GM18870 (cell line): ENCODE measurements at regions not wholly inside any gene's neighbourhood (a gene's known extent, or its start where the extent isn't known, plus 50 kb on each side); places are given as distances from the start of the nearest gene placed in this dataset.

Source experiments
- ATAC-seq: cut with Tn5 transposase; IDR thresholded peaks from one replicate; pipeline ENCODE4 v1.9.1; 2021; ENCODE audit warnings: moderate library complexity; ENCODE audit not compliant: unreplicated experiment

DNA sequence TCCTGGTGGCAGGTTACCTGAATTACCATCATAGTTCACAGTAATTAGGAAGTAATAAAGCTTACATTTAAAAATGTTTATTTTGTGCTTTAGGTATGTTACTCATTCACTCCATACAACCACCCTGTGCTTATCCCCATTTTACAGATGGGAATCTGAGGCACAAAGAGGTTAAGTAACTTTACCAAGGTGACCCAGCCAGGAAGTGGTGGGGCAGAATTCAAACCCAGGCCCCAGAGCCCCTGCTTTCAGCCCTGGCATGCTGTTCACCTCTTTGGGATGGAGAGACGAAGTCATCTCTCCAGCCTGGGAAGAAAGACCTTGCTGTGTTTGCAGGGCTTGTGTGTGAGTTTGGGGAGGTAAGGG is 285.6 kb upstream of the TPM1 start:
- no peak for ATAC-seq

DNA sequence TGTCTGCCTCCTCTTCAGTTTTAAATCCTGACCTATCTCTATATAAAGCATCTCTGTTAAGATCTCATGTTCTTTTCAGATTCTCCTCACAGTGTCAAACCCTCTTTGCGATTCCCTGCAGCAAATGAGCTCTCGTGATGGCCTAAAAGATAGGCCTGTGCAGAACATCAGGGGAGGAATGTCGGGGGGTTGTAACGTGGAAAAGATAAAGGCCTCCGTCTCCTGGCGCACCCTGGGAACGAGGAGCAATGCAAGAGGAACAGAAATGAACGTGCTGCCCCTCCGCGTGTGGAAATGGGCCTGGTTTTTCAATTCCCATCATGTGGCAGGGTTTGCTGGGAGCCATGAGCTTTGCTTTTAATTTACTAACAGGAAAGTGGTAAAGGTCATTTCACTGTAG is 285.0 kb upstream of the TPM1 start:
- no peak for ATAC-seq

DNA sequence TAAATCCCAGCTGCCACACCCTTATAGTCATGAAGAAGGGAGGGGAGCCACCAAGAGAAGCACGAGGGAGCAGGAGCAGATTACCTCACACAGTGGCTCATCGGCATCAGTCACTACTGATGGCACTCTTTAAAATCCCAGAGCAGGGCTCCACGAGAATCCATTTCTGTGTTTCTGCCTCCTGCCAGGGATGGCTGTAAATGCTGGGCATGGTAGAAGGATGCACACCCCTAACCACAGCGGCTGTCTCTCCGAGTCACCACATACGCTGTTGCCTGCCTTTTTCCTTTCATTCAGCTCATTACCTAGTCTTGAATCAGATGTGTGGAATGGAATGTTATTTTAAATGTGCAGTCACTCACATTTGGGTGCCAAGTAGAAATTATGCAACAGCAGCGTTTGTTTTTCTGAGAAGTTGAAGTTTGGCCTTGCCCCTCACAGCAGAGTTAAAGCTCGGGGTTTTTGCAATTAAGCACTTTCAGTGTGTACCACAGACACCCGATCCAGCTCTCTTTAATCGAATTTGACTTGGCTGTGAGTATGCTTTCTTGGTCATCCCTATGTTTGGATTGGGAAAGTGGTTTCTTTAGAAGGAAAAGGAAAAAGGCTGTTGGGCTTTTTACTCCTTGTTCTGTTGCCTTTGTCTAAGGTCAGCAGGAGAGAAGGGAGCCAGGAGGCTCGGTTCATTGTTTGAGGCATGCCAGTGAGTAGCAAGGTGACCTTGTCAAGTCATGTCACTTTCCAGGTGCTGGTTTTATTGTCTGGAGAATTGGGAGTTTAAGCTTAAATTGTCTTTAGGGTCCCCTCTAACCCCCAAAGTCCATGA is 284.2 kb upstream of the TPM1 start:
- ATAC-seq = no peak

DNA sequence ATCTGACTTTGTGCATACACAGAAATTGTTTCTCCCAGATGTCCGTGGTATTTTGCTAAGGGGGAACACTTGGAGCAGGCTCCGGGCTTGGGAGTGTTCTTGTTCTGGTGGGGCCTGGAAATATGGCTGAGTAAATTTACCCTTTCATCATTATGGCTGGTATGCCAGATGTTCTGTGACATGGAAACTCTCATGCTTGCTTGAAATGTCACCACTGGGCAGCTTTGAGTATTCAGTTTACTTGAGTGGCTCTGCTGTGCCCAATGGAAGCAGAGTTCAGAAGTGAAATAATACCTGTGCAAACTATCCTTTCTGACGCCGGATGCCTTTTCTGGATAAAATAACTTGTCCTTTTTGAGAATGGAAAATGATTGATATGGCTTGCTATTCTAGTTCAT is 283.6 kb upstream of the TPM1 start:
- no peak for ATAC-seq

DNA sequence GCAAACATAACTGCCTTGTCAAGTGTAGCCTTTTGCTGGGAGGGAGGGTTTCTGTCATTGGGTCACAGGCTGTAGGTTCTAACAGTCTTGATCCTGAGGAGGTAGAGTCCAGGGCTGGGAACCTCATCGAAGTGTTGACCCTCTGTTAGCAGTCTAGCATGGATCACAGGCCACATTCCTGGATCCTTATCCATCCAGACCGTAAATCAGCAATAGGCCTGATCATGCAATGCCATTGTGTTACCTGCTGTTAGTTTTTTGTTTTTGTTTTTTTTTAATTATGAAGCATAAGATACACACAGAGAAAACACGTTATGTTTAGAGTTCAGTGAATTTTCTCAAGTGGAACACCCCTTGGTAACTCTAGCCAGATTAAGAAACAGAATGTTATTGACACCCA is 282.0 kb upstream of the TPM1 start:
- no peak for ATAC-seq

DNA sequence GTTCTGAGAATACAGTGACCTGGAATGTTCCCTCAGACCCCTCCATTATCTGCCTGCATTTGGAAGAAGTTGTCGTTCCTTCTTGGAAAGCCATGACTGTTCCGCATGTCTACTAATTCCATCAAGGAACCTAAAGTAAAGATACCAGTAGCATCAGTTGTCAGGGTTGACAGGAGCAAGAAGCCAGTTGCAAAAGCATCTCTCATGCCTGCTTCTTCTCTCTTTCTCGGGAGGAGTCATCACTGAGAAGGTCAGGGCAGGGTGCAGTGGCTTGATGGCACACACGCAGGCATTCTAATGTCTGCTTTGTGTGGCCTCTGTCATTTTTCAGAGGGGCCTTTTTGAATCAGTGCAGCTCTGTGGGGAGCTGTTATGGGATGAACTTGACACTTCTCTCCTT is 276.6 kb upstream of the TPM1 start:
- ATAC-seq = no peak

DNA sequence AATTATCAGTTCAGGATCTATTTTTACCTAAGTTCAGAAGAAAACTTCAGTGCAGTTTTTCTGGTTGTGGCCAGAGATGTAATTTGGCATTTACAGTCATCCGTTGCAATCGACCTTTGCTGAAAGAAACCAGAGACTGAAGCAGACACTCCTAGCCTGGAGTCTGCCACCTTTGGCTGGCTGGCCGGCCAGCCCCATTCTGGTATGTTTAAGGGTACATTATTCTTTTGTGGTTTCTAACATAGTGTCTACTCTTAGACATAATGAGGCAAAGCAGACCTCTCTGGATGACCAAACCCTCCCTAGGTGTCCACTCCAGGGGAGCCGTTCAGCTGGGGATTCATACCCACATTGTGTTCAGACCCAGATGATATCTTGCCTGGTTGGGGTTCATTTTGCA is 275.9 kb upstream of the TPM1 start:
- no peak for ATAC-seq

DNA sequence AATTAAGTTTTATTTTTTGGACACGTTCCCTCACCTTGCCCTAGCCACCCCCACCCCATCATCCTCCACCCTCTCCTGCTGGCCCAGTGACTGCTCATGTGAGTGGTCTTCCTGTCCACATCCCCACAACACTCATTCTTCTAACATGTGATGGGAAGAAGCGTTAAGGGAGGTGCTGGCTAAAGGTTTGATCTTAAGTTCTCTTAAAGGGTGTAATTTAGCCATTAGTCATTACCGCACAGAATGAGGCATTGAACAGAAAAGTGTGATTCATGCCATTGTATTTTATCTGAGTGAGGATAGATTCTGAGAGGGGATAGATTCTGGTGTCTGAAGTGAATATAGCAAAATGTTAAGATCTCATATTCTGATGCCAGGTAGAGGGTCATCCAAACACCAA is 272.9 kb upstream of the TPM1 start:
- ATAC-seq = no peak

DNA sequence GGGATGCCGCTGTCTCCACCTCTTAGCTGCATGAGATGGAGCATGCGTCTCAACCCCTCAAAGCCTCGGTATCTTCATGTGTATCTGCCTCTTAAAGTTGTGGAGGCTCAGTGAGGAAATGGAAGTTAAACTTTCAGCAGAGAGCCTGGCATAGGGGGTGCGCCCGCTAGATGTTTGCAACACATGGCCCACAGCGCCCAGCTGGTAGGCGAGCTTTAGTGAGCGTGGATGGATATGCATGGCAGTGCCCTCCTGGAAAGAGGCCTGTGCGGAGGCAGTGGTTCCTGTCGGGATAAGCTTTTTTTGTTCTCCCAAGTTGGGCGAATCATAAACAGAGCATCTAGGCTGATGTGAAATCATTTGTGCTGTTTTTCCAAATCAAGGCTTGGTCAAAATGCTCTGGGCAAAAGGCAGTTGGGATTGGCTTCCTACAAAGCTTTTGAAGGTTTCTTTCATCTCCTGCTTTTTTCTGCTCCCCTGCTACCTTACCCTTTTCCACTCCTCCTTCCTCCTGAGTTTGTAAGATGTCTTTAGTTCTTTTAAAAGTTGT is 272.4 kb upstream of the TPM1 start:
- ATAC-seq = no peak

DNA sequence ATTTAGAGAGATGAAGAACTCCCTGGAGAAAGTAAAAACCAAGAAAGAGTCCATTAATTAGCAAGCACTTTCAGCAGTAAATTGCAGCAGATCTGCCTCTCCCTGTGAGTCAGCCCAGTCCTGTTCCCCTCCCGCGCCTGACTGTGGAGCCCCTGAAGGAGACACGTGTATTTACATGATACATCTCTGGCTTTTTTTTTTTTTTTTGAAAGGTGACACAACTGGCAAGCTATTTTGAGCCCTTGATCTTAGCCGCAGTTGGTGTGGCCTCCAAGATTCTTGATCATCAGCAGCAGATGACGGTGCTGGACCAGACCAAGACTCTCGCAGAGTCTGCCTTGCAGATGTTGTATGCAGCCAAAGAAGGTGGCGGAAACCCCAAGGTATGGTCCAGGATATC is 271.8 kb upstream of the TPM1 start:
- ATAC-seq = no peak

DNA sequence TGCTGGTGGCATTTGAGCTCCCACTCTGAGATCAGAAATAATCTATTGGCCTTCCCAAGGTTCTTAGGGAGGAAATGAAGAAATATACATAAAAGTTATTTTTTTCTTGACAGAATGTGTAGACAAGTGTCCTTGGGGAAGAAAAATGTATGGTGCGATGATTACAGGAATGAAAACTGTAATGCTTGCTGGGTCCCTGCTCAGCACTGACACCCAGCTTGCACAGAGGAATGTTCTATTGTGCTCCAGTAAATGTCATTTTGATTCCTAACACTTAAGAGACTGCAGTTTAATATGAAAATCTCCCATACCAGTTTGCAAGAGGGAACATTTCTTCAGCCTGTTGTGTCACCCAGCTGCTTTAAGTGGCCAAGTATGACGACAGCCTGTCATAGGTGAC is 271.3 kb upstream of the TPM1 start:
- ATAC-seq = no peak

DNA sequence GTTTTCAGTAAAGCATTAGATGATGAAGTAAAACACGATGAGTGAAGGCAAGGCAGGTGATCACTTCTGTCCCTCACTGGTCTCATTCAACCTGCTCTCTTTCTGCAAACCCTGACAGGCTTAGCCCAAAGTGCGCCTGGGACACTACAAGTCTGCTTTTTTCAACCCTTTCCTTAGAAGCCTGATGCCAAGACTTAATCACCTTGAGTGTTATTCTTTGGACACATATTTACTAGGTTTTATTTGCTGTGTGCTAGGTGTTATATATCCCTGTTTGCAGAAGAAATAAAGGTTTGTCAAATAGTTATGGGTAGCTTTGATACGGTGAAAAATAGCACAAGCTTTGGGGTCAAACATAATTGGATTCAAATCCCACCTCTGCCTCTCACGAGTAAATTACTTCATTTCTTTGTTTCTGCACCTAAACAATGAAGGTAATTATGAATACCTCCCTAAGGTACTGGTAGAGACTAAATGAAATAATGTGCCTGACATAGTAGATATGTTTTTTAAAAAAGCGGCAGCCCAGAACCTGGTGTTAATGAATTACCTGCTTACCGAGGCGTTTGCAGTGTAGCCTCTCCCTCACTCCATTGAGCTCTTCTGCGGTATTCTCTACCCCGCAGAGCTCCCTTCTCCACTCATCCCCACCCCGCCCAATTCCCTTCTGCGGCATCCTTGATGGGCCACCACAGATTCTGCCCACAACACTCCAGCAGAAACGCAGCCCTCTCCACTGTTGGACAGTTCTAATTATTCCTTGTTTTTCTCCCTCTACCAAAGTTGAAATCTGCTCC is 269.0 kb upstream of the TPM1 start:
- ATAC-seq = no peak

DNA sequence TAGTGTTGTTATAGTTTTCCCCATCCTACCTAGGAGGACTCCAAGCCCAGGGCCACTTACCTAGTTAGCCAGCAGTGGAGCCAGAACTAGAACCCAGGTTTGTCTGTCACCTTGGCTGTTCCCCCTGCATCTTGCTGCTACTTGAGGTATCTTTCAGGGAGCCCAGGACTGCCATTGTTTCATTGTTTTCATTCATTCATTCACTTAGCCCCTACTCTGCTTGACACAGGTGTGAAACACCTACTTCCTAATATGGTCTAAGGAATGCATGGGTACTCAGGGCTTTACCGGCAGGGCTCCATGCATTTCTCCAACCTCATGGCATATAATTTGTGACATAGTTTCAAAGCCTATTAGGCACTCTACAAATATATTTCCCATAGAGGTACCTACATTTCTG is 266.6 kb upstream of the TPM1 start:
- ATAC-seq = no peak

DNA sequence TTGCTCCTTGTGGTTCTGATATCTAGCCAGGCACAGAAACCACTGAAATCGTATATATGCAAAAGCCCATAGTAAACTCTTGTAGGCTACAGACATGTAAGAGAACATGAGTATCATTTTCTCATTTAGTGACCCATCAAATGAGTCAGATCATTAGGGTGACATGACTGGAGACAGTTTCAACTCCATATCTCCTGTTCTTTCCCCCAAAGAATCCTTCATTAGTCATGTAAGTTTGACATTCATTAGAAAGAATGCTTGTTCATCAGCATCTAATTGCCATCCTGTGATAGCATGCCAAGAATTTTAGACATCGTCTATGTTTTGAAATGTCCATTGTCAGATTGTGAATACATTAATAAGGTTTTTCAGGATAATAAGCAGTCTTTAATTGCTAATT is 264.9 kb upstream of the TPM1 start:
- no peak for ATAC-seq

DNA sequence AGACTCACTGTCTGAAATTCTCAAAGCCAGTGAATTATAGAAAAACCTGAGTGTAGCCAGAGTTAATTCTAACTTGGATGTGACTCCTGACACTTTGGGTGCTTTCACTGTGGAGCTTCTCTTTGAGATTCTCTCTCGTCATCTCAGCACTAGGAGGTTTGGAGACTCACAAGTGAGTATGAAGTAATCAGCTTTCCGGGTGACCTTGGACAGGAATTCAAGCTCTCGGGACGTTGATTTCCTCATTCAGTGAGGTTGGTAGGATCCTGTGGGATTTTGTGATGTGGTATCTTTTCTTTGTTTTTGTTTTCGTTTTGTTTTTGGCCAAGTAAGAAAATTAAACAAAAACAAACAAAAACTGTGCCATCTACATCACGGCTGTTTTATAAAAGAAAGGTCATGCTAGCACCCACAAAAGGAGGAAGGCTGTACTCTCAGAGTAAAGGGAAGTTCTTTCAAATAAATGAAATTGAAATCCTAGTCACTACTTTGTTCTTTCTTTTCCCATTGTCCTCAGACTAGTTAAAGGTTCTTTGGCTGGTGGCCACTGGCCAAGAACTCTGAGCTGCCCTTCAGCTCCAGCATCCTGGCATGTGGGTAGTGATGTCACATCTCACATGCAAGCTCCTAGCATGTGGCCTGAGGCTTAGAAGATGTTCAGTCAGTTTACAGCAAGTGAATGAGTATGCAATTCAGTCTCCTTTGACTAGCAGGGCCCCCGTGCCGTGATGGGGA is 263.3 kb upstream of the TPM1 start:
- no peak for ATAC-seq

DNA sequence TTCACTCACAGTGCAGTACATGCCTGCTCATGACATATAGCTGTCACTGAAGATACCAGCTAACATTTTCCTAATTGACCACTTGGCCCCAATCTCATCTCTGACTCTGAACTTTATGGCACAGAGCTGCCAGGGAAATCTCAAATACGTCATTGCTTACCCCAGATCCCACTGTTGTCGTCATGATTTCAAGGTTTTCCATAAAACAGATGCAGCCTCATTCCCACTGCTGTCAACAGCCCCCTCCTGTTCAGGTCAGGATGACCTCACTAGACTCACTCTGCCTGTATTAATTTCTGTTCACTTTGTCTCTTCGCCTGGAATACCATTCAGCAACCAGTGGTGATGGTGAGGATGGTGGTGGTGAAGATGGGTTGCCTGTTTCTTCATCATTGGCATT is 262.6 kb upstream of the TPM1 start:
- no peak for ATAC-seq

DNA sequence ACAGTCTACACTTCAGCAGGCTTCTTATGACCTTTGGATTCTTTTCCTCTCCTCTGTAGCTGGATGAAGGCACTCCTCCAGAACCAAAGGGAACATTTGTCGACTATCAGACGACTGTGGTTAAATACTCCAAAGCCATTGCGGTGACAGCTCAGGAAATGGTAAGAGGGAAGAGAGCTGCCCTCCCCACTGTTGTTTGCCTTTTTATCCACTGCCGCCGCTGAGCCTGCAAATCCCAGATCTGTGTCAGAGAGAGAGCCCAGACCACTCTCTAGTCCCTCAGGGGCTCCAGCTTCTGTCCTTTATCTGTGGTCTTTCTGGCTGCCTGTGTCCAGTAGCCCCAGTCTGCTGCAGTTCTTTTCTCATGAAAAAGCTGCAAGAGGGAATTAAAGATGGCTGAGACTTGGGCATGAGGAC is 261.5 kb upstream of the TPM1 start:
- ATAC-seq = no peak

DNA sequence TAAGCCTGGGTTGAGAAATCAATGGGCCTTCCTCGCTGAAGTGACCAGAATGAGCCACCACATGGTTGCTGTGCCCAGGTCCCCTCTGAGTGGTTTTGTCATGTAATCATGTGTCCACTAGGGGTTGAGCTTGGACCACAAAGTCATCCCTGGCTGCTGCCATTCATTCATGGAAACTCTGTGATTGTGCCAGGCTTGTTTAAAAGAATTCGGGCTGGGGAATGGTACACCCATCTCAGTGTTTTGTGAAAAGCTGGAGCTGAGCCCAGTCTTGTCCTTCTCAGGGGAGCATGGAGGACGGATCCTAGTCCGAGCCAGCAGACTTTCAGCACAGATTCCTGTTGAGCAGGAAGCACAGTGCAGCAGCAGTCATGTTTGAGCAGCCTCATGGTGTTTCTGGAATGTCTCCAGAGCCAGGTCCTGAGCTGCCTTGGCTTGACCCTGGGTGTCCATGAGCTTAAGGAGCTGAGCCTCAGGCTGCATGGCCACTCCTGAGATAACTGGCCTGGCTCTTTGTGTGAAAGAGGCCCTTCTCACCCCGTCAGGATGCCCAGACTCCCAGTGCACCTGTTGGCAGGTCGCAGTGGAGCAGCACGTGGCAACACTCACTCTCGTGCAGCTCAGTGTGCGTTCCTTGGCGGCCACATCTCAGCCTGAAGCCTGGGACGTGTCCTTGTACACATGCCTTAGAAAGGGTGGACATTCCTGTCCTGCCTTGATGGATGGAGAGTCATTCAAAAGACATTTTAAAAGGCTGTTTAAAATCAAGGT is 260.3 kb upstream of the TPM1 start:
- ATAC-seq = no peak

DNA sequence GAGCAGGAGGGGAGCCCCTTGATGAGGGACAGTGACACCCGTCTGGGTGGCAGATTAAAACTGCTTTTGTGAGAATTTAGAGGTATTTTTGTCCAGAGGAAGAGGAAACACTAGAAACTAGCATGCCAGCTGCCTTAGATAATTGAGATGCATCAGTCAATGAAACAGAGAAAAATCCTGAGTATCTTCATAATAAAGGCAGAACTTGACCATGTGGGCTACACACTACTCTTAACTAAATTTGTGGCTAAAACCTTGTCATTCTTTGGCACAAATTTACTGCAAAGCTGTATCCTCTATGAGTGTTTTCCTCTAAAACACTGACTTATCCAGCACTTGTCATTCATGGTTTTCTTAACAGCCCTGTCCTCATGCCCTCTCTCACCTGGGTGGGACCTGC is 259.7 kb upstream of the TPM1 start:
- no peak for ATAC-seq

DNA sequence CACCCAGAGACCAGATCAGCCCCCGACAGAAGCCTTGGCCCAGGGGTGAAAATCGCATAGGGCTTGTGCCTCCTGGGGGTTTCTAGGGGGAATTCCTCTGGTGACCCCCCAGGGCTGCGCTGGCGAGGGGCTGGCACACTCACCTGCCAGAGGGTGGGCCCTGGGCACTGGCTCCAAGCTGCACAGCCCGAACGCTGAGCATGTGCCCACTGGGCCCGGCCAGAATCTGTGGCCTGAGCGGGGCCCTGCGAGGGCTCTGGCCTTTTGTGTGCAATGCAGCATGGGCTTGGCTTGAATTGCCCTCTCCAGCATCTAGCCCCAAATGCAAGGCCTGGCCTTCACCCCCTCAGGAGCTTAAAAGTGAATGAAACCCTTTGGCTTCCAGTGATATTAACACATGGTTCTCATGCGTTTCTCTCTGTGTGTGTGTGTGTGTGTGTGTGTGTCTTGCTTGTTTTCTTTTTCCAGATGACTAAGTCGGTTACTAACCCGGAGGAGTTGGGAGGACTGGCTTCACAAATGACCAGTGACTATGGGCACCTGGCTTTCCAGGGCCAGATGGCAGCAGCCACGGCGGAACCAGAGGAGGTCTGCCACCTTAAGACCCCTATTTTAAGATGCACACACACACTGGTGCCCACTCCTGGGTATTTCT is 259.1 kb upstream of the TPM1 start:
- no peak for ATAC-seq
